AG04450 (cell line): ENCODE measurements at regions not wholly inside any gene's neighbourhood (a gene's known extent, or its start where the extent isn't known, plus 50 kb on each side); places are given as distances from the start of the nearest gene placed in this dataset.

Experiments used
- CTCF ChIA-PET: fragments of 300-600, 350-600 bp; formaldehyde crosslinking; extraction: SDS; loops from one replicate; lab custom pipeline; 2022; ENCODE audit warnings: antibody characterized with exemption, inconsistent platforms; lab: Charles Lee
- POLR2A ChIA-PET: fragments of 350-600 bp; formaldehyde crosslinking; extraction: SDS; loops from one replicate; lab custom pipeline; 2021; ENCODE audit warnings: antibody characterized with exemption, inconsistent platforms; lab: Yijun Ruan, JAX
- DNase-seq: peaks from one replicate; pipeline ENCODE4 v3.0.0-alpha.2; 2011; ENCODE audit warnings: low read depth, low spot score
- H3K27ac ChIP-seq: one replicate; pipeline ENCODE4 v1.5.1; 2012; ENCODE audit warnings: low read depth, low read length, control low read depth
- H3K27me3 ChIP-seq: one replicate; pipeline ENCODE4 v1.6.0; 2012; ENCODE audit warnings: low read length; ENCODE audit not compliant: control insufficient read depth, insufficient read depth
- H3K4me3 ChIP-seq: 2 replicates; pipeline ENCODE4 v1.5.1; 2011; ENCODE audit warnings: mild to moderate bottlenecking, low read depth, low read length, control low read depth
- H3K9me3 ChIP-seq: 2 replicates; pipeline ENCODE4 v1.5.1; 2012; ENCODE audit warnings: low read length; ENCODE audit not compliant: control insufficient read depth, insufficient read depth
- TF ChIP-seq, protein P1 (sequence below): IDR thresholded peaks from 2 replicates; pipeline ENCODE4 v1.5.1; 2011; ENCODE audit warnings: low read depth, low read length, control low read depth, inconsistent platforms

DNA sequence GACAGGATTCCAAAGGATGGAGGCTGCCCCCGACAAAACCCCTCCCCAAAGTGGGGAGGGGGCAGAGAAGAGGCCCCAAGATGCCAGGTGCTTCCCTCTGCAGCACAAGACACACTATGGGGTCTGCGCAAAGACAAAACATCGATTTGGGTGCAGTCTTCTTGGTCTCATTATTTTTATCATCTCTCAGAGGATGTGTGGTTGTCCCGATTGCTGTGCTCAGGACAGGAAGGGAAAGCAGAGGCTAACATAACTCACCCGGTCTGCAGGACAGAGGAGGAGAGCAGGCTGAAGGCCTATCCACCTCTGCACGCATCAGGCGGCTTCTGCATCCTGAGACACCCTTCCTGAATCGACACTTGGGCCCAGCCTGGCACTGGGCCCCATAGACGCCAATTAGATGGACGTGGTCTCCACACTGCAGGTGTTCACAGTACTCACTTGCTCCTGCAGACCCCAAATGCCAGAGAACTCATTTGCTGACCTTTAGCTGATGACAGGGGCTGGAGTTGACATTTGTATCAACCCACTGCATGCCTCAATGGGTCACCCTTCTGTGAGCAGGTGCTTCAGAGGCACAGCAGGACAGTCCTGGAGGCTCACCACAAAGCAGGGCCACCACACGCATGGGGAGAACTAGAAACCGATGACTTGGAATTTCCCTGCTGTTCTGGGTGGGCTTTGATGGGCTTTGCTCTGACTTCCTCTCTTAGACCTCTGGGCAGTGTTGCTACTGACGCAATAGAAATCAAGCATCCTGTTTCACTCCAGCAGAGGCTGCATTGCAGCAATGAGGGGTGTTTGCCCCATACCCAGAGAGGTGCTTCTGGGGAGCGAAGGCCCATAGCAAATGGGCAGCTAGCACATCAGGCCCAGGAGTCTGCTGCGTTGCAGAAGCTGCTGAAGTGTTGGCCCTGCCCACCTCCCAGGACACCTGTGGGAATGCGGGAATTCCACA, 96.3 kb upstream of the ENPP6 start:
- Histone ChIP-seq H3K9me3 (no peaks in the 10 kb centered on the region; the same call in 1 of the 2 replicates), H3K27me3 (no peaks in the 10 kb centered on the region), H3K4me3 (no peak overlapping the region), H3K27ac (no peak overlapping the region)
- CTCF ChIA-PET: interaction anchor here (0.6 kb wide), 1 partner anchor 310 kb away, joined by 3 read pairs; no protein-coding TSS in a partner anchor
- TF ChIP-seq, protein P1, sequence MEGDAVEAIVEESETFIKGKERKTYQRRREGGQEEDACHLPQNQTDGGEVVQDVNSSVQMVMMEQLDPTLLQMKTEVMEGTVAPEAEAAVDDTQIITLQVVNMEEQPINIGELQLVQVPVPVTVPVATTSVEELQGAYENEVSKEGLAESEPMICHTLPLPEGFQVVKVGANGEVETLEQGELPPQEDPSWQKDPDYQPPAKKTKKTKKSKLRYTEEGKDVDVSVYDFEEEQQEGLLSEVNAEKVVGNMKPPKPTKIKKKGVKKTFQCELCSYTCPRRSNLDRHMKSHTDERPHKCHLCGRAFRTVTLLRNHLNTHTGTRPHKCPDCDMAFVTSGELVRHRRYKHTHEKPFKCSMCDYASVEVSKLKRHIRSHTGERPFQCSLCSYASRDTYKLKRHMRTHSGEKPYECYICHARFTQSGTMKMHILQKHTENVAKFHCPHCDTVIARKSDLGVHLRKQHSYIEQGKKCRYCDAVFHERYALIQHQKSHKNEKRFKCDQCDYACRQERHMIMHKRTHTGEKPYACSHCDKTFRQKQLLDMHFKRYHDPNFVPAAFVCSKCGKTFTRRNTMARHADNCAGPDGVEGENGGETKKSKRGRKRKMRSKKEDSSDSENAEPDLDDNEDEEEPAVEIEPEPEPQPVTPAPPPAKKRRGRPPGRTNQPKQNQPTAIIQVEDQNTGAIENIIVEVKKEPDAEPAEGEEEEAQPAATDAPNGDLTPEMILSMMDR: no peak
- POLR2A ChIA-PET: no interaction called here
- DNase-seq: no peak

DNA sequence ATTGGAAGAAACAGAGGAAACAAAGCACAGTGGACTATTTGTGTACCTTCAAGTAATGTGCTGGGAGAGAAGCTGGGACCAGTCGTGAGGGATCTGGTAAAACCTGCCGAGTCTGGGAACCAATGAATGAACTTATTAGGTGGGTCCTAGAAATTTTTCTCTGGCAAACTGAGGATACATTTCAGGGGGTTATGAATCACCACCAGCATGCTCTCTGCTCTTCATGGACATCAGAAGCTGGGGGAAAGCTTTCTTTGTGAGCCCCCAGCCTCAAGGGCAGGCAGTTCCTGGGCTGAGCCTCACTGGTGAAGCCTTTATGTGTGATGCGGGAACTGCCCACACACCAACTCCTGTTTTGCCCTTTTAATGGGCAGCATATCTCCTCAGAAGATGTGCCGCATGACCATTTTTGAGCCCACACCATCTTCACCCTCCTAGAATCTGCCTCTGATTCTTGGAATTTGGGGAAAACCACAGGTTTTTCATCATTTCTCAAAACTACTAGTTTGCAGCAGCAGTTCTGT, 95.4 kb upstream of the ENPP6 start:
- no peak for DNase-seq
- Histone ChIP-seq H3K27ac (no peak overlapping the region), H3K27me3 (no peaks in the 10 kb centered on the region), H3K9me3 (no peaks in the 10 kb centered on the region; the same call in 1 of the 2 replicates), H3K4me3 (no peak overlapping the region)
- CTCF ChIA-PET: no interaction called here
- POLR2A ChIA-PET: no interaction called here
- TF ChIP-seq, protein P1: no peak

DNA sequence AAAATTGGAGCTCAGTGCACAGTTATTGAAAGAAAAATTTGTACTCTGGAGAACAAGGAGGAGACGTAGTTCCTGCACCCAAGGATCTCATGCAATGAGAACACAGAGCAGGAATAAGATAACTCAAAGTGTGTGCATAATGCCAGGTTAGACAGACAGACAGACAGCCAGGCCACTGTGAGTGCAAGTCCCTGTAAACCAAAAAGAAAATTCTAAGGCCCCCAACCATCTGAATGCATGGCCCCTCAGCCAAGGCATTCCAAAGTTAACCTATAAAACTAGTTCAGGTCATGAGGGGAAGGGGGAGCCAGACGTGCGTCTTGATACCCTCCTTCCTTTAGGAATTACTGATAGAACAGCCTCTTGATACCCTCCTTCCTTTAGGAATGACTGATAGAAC, 94.5 kb upstream of the ENPP6 start:
- TF ChIP-seq, protein P1: no peak
- no peaks in the 10 kb centered on the region for H3K27me3 ChIP-seq
- no peak for DNase-seq
- H3K9me3 ChIP-seq: no peaks in the 10 kb centered on the region; the same call in 1 of the 2 replicates
- ChIA-PET CTCF (no interaction called here), POLR2A (no interaction called here)
- H3K4me3 ChIP-seq: no peak overlapping the region
- H3K27ac ChIP-seq: no peak overlapping the region

DNA sequence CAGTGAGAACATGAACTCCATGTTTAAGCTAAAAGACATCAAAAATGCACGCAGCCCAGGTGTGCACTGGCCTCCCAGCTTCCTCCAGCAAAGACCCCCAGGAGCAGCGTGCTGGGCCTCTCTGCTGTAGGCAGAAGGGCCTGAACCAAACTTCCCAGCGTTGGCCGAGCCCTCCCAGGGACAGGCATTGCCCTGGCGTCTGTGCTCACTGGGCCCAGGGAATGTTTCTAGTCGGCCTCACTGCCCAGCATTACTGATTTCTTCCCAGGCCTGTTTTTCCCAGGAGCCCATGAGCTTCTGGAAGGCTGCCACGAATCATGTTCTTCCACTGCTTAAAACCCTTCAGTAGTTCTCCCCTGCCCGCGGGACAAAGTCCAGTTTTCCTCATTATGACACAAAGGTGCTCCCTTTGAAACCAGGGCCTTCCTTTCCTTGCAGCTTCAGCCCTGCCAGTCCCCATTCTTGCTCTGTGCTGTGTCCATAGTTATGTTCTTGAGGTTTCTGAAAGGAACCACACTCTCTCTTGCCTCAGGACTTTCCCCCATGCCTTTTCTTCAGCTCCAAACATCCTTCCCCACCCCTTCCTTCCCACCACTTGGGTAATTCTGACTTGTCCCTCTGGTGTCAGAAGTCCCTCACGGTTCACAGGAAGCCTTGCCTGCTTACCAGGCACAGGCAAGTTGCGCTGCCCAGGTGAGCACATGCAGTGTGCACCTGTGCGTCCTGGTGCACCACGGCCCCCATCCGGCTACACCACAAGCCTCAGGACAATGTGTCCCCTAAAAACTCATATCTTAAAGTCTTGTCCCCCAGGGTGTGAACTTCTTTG, 93.4 kb upstream of the ENPP6 start:
- DNase-seq: no peak
- POLR2A ChIA-PET: no interaction called here
- Histone ChIP-seq H3K27me3 (no peaks in the 10 kb centered on the region), H3K27ac (no peak overlapping the region), H3K9me3 (no peaks in the 10 kb centered on the region; the same call in 1 of the 2 replicates), H3K4me3 (no peak overlapping the region)
- TF ChIP-seq, protein P1: no peak
- CTCF ChIA-PET: no interaction called here
